ENCODE measurements at regions not wholly inside any gene's neighbourhood (a gene's known extent, or its start where the extent isn't known, plus 50 kb on each side); places are given as distances from the start of the nearest gene placed in this dataset.

DNA sequence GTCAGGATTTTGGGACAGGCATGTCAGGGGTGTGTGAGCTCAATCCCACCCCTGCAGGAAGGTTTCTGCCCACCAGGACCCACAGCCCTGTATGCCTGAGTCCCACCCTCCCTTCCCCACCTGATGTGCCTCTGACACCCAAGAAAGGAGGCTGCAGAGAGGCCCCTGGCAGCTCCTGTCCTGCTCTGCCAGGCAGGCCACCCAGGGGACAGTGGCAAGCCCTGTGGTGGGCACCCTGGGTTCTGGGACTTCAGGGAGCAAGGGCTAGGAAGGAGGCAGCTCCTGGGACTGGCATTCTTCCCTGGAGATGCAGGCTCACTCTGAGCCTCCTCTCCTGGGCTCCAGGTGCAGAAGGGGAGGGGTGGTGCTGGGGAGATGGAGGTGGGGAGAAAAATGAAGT, 234.5 kb upstream of the B3GAT1 start:
- Mint-ChIP-seq H3K4me1 (no peaks in the 10 kb centered on the region), H3K27ac (no peak overlapping the region), H3K9me3 (peaks cover 0 to 3% (median 0%) of the 10 kb centered on the region in 7 donors), H3K4me3 (no peak overlapping the region), H3K27me3 (peaks cover 6 to 11% (median 9%) of the 10 kb centered on the region in 3 donors), H3K36me3 (no peaks in the 10 kb centered on the region)
- DNase-seq (no peak), ATAC-seq (ENCODE audit: low read depth in 2 of 2) (no peak)

DNA sequence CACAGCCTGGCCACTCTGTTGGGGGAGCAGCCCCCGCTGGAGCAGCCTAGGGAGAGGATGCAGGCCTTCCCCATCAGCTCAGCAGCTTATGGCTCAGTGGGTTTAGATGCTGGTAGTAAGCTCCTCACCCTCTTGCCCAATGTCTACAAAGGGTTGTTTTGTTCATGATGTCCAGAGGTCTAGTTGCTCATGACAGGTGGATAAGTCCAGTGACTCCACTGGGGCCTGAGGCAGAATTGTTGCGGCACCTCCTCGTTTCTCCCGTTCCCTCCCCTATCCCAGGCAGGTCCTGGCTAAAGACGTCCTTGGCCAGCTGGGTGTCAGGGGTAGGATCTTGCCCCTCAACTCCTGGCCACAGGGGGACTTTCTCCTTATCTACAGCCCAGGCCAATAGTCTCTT, 233.5 kb upstream of the B3GAT1 start:
- Mint-ChIP-seq H3K9me3 (peaks cover 0 to 3% (median 0%) of the 10 kb centered on the region in 7 donors), H3K4me1 (no peaks in the 10 kb centered on the region), H3K4me3 (no peak overlapping the region)

GRCh38 chr11:134644476-134645456, 232.7 kb upstream of the B3GAT1 start:
- Mint-ChIP-seq H3K36me3 (no peaks in the 10 kb centered on the region), H3K4me1 (no peaks in the 10 kb centered on the region), H3K27me3 (peaks cover 4 to 9% (median 6%) of the 10 kb centered on the region in 3 donors), H3K4me3 (no peak overlapping the region), H3K9me3 (peaks cover 0 to 3% (median 0%) of the 10 kb centered on the region in 7 donors), H3K27ac (no peak overlapping the region)
- ATAC-seq (ENCODE audit: low read depth in 2 of 2) (no peak), DNase-seq (no peak)

More for the DNA sequence above, 233.5 kb upstream of the B3GAT1 start:
- ATAC-seq (ENCODE audit: low read depth in 2 of 2) = no peak
- Mint-ChIP-seq H3K27me3 (peaks cover 6 to 11% (median 9%) of the 10 kb centered on the region in 3 donors), H3K27ac (no peak overlapping the region), H3K36me3 (no peaks in the 10 kb centered on the region)
- DNase-seq = no peak

GRCh38 chr11:134643115-134644012, 231.3 kb upstream of the B3GAT1 start:
- ATAC-seq (ENCODE audit: low read depth in 2 of 2) (no peak), DNase-seq (no peak)
- peak overlapping the region in 1 of 6 donors; percentile 47 for H3K27ac Mint-ChIP-seq
- no peaks in the 10 kb centered on the region for H3K36me3 Mint-ChIP-seq
- no peaks in the 10 kb centered on the region for H3K4me1 Mint-ChIP-seq
- H3K9me3 Mint-ChIP-seq = no peaks in the 10 kb centered on the region
- no peak overlapping the region for H3K4me3 Mint-ChIP-seq
- peaks cover 4 to 9% (median 6%) of the 10 kb centered on the region in 3 donors for H3K27me3 Mint-ChIP-seq

GRCh38 chr11:134642206-134642605, 230.2 kb upstream of the B3GAT1 start:
- Mint-ChIP-seq H3K4me1 (no peaks in the 10 kb centered on the region), H3K27me3 (peaks cover 4 to 9% (median 6%) of the 10 kb centered on the region in 3 donors)

DNA sequence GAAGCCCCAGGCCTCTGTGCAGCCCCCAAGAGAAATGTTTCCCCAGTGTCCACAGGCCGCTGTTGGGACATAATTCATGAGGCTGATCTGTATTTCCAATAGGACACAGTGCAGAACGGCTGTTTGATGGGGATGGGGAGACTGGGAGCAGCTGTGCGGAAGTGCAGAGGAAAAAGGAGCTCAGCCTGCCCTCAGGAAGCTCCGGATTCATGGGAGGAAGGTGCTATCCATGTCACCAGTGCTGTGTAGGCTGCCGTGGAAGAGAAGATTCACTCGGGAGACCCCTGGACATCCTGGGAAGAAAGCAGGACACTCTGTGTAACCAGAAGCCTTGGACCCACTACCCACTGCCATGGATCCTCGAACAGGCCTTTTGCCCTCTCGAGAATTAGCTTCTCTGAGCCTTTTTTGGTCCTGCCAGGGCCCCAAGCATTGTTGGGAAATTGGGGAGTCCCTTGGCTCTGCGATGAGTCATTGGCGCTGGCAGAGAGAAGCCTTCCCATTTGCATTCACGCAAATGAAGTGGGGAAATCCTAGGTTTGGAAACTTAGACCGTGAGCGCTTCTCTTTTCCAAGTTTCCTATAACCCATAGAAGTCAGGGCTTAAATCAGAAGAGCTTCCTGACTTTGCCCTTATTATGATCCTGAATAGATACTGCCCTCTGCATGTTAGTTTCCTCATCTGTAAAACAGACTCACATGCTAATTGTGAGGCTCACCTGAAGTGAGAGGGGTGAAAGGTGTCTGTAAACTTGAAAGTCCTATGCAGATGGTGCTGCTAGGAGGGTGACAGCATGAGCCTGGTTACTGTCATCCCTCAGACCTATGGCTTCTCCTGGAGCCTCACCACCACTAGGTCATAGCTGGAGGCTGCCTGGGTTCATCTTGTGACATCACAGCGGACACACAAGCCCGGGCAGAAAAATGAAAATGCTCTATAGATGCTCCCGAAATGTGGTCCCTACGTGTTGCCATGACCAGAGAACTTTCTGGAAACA, 229.2 kb upstream of the B3GAT1 start:
- H3K27ac Mint-ChIP-seq = no peak overlapping the region
- H3K4me3 Mint-ChIP-seq = no peak overlapping the region
- H3K9me3 Mint-ChIP-seq = no peaks in the 10 kb centered on the region
- peaks cover 6 to 9% (median 6%) of the 10 kb centered on the region in 3 donors for H3K27me3 Mint-ChIP-seq
- H3K4me1 Mint-ChIP-seq = no peaks in the 10 kb centered on the region
- DNase-seq (no peak), ATAC-seq (ENCODE audit: low read depth in 2 of 2) (no peak)
- H3K36me3 Mint-ChIP-seq = no peaks in the 10 kb centered on the region

More at GRCh38 chr11:134642206-134642605, 230.2 kb upstream of the B3GAT1 start:
- H3K9me3 Mint-ChIP-seq = no peaks in the 10 kb centered on the region
- no peak overlapping the region for H3K4me3 Mint-ChIP-seq
- DNase-seq (no peak), ATAC-seq (ENCODE audit: low read depth in 2 of 2) (no peak)
- no peaks in the 10 kb centered on the region for H3K36me3 Mint-ChIP-seq
- no peak overlapping the region for H3K27ac Mint-ChIP-seq

GRCh38 chr11:134640536-134640935, 228.5 kb upstream of the B3GAT1 start:
- DNase-seq (no peak), ATAC-seq (ENCODE audit: low read depth in 2 of 2) (no peak)
- Mint-ChIP-seq H3K9me3 (no peaks in the 10 kb centered on the region), H3K36me3 (no peaks in the 10 kb centered on the region), H3K27me3 (peaks cover 6 to 9% (median 6%) of the 10 kb centered on the region in 3 donors), H3K4me3 (no peak overlapping the region), H3K4me1 (peaks cover 0 to 3% (median 0%) of the 10 kb centered on the region in 3 donors), H3K27ac (no peak overlapping the region)

DNA sequence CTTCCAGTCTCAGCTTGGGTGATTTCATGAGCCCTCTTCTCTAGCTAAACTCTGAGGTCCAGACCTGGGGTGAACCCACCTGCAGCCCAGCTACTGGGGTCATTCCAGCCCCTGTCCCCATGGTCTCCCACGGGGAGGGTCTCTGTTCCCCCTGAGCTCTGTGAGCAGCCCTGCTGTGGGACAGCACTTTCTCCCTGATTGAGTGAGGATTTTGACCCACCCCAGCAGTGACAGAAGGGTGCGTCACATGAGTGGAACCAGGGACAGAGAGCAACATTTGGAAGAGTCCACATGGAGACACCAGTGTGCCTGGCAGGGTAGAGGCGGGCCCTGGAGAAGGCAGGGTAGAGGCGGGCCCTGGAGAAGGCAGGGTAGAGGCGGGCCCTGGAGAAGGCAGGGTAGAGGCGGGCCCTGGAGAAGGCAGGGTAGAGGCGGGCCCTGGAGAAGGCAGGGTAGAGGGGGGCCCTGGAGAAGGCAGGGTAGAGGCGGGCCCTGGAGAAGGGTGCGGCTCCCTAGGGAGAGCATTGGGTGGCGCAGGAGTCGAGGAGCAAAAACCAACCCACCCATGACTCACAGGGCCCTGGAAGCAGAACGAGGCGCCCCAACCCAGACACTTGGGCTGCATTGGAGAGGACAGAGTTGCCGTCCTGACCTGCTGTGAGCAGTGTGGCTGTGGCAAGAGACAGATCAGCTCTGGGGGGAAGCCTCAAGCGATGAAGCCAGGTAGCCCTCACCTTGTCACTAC, 227.7 kb upstream of the B3GAT1 start:
- H3K36me3 Mint-ChIP-seq = no peaks in the 10 kb centered on the region
- peak overlapping the region in 1 of 6 donors; percentile 78 for H3K27ac Mint-ChIP-seq
- peaks cover 0 to 3% (median 0%) of the 10 kb centered on the region in 3 donors for H3K4me1 Mint-ChIP-seq
- no peaks in the 10 kb centered on the region for H3K9me3 Mint-ChIP-seq
- ATAC-seq (ENCODE audit: low read depth in 2 of 2) = no peak
- H3K4me3 Mint-ChIP-seq = no peak overlapping the region
- H3K27me3 Mint-ChIP-seq = peaks cover 6 to 9% (median 6%) of the 10 kb centered on the region in 3 donors
- DNase-seq = no peak

DNA sequence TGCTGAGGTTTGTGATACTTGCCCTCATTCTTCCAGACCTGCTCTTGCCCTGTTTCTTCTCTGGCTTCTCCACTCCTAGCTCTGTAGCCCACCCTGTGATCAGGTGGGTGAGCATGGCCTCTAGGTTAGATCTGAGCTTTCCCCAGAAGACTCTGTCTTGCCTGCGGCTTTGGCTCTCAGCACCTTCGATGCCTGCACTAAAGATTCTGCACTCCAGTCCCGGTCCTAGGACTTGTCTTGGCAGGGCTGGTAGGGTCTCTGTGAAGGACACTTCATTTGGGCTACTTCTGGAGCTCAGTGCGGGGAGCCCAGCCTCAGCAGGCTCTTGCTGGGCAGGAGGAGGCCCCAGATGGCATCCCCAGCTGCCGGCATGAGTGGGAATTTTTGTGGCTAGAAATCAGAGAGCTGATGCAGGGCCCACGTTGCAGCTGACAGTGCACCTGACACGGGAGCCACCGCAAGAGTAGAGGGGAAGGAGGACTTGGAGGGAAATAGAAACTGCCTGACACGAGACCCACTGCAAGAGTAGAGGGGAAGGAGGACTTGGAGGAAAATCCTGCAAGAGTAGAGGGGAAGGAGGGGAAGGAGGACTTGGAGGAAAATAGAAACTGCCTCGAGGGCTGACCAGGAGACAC, 226.9 kb upstream of the B3GAT1 start:
- Mint-ChIP-seq H3K4me1 (peaks cover 0 to 3% (median 0%) of the 10 kb centered on the region in 3 donors), H3K36me3 (no peaks in the 10 kb centered on the region), H3K27ac (peak overlapping the region in 2 of 6 donors; percentile 12 to 44), H3K4me3 (peak overlapping the region in 1 of 8 donors; percentile 11), H3K9me3 (no peaks in the 10 kb centered on the region), H3K27me3 (peaks cover 2 to 9% (median 6%) of the 10 kb centered on the region in 3 donors)
- ATAC-seq (ENCODE audit: low read depth in 2 of 2) = no peak
- no peak for DNase-seq

DNA sequence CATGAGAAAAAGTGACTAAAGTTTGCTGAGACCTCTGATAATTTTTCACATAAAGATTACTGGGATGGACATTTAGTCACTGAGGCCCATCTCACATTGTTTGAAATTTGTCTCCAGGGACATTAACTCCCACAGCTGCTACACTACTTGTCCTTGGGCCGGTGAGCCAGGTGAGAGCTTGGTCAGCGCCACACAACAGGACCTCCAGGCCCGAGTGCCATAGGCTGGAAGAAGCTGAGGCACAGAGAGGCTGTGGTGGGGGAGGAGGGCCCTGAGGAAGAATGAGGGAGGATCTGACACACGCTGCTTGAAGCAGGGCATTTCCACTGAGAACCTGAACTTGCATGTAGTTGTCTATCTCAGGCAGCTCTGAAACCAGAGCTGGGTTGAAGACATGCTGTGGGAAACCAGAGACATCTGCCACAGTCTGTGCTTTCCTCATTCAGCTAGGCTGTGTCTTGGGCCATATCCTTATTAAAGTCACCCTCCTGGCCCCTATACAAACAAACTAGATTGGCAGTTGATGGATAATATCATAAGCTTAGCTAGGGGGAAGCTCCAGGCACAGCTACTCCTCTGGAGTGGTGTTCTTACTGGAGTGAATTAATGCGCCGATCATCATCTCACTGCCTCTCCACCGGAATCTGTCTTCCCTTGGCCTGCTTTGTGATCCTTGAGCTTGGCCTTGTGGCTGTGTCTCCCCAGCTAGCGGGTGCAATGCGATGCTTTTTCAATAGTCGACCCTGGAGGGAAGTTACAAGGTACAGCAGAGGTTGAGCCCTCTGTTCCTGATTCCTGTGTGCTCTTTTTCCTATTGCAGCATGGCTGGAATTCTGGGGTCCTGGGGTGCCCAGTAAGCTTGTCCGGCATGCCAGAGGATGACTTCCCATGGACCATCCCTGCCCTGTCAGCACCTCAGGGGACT, 225.3 kb upstream of the B3GAT1 start:
- H3K9me3 Mint-ChIP-seq = no peaks in the 10 kb centered on the region
- H3K4me3 Mint-ChIP-seq = peak overlapping the region in 1 of 8 donors; percentile 2
- H3K27ac Mint-ChIP-seq = no peak overlapping the region
- peaks cover 0 to 3% (median 0%) of the 10 kb centered on the region in 3 donors for H3K4me1 Mint-ChIP-seq
- peaks cover 0 to 6% (median 0%) of the 10 kb centered on the region in 3 donors for H3K27me3 Mint-ChIP-seq
- no peaks in the 10 kb centered on the region for H3K36me3 Mint-ChIP-seq
- ATAC-seq (ENCODE audit: low read depth in 2 of 2) (no peak), DNase-seq (no peak)

GRCh38 chr11:134636071-134636470, 224.0 kb upstream of the B3GAT1 start:
- H3K36me3 Mint-ChIP-seq = no peaks in the 10 kb centered on the region
- no peak overlapping the region for H3K27ac Mint-ChIP-seq
- peaks cover 0 to 3% (median 0%) of the 10 kb centered on the region in 3 donors for H3K4me1 Mint-ChIP-seq
- DNase-seq = no peak
- H3K4me3 Mint-ChIP-seq = peak overlapping the region in 1 of 8 donors; percentile 67
- H3K9me3 Mint-ChIP-seq = peaks cover 0 to 2% (median 0%) of the 10 kb centered on the region in 7 donors
- H3K27me3 Mint-ChIP-seq = peaks cover 0 to 6% (median 0%) of the 10 kb centered on the region in 3 donors
- ATAC-seq (ENCODE audit: low read depth in 2 of 2) = no peak
